T-cell (primary cell): ENCODE measurements at regions not wholly inside any gene's neighbourhood (a gene's known extent, or its start where the extent isn't known, plus 50 kb on each side); places are given as distances from the start of the nearest gene placed in this dataset.

Experiments used
- ATAC-seq, 4 experiments: fragments of 200-7000 bp in 3 of 4; fragments of 150-1000 bp in 1 of 4; cut with Tn5 transposase; replicated peaks in 1 of 4; 1 replicate in 3 of 4; 2 replicates in 1 of 4; pipeline ENCODE4 v1.10.0; 2021; ENCODE audit warnings: moderate library complexity in 3 of 4, mild to moderate bottlenecking in 2 of 4, moderate number of reproducible peaks in 1 of 4
- CTCF ChIA-PET, 2 donors: fragments of 300-600 bp; sonication (Branson Sonifier 250); formaldehyde crosslinking; loops; one replicate each; lab custom pipeline; 2022; ENCODE audit warnings: antibody characterized with exemption in 2 of 2; lab: Charles Lee
- POLR2A ChIA-PET, 2 donors: fragments of 300-600 bp; sonication (Branson Sonifier 250); formaldehyde crosslinking; loops; one replicate each; lab custom pipeline; 2022; ENCODE audit warnings: antibody characterized with exemption in 2 of 2; lab: Charles Lee
- DNase-seq, 35 experiments: peaks; one replicate each; pipeline versions ENCODE4 v3.0.0 to v3.0.0-alpha.2; 2013 to 2023
- H3K27ac ChIP-seq: one replicate; pipeline ENCODE4 v1.5.1; 2013; ENCODE audit warnings: low read length
- H3K27me3 ChIP-seq, 2 experiments: replicated peaks in 1 of 2; 1 replicate in 1 of 2; 2 replicates in 1 of 2; pipeline versions ENCODE4 v1.6.1 to v1.7.0; 2013; ENCODE audit warnings: low read length in 1 of 2, mixed read lengths in 1 of 2; ENCODE audit not compliant: control insufficient read depth in 2 of 2, insufficient read depth in 2 of 2; ENCODE audit errors: extremely low read depth in 1 of 2
- H3K36me3 ChIP-seq, 2 donors: 1 replicate in 1 of 2; 2 replicates in 1 of 2; pipeline versions ENCODE4 v1.6.1 to v1.7.0; 2013; ENCODE audit warnings: low read length in 1 of 2; ENCODE audit not compliant: control insufficient read depth in 2 of 2, insufficient read depth in 1 of 2; ENCODE audit errors: extremely low read depth in 1 of 2
- H3K4me1 ChIP-seq, 2 experiments: 1 replicate in 1 of 2; 2 replicates in 1 of 2; pipeline versions ENCODE4 v1.6.1 to v1.7.0; 2013; ENCODE audit warnings: low read length in 2 of 2, mixed read lengths in 1 of 2; ENCODE audit not compliant: insufficient read depth in 2 of 2, control insufficient read depth in 1 of 2; ENCODE audit errors: extremely low read depth in 1 of 2
- H3K4me3 ChIP-seq, 2 donors: 1 replicate in 1 of 2; 2 replicates in 1 of 2; pipeline versions ENCODE4 v1.5.1 to v1.7.0; 2013; ENCODE audit warnings: mild to moderate bottlenecking in 2 of 2, low read length in 1 of 2, moderate library complexity in 1 of 2; ENCODE audit not compliant: control insufficient read depth in 1 of 2; ENCODE audit errors: extremely low read depth in 1 of 2
- H3K9me3 ChIP-seq: 2 replicates; pipeline ENCODE4 v1.7.0; 2013
- H3K27ac Mint-ChIP-seq, 2 donors: one replicate each; pipeline ENCODE4 v1.8.0; 2020 to 2021; ENCODE audit warnings: mild to moderate bottlenecking in 2 of 2, mixed read lengths in 2 of 2
- H3K27me3 Mint-ChIP-seq, 2 donors: one replicate each; pipeline ENCODE4 v1.8.0; 2021 to 2022; ENCODE audit warnings: mixed read lengths in 2 of 2
- H3K36me3 Mint-ChIP-seq: one replicate; pipeline ENCODE4 v1.8.0; 2021; ENCODE audit warnings: mixed read lengths
- H3K4me1 Mint-ChIP-seq, 3 donors: one replicate each; pipeline ENCODE4 v1.8.0; 2020 to 2022; ENCODE audit warnings: mixed read lengths in 3 of 3, mild to moderate bottlenecking in 1 of 3
- H3K4me3 Mint-ChIP-seq, 3 donors: one replicate each; pipeline ENCODE4 v1.8.0; 2020 to 2022; ENCODE audit warnings: mild to moderate bottlenecking in 3 of 3, mixed read lengths in 3 of 3, moderate library complexity in 3 of 3
- H3K9me3 Mint-ChIP-seq, 3 donors: one replicate each; pipeline ENCODE4 v1.8.0; 2020 to 2022; ENCODE audit warnings: mixed read lengths in 3 of 3
- WGBS: methylation state at CpG from one replicate; pipeline ENCODE4 v1.1.5; 2013; ENCODE audit warnings: missing lambda C conversion rate; ENCODE audit not compliant: insufficient coverage; 5-methylcytosine and 5-hydroxymethylcytosine counted together

GRCh38 chr3:24773798-24774197 is 279.1 kb upstream of the THRB start:
- no peak for ATAC-seq
- no peaks in the 10 kb centered on the region for H3K27me3 Mint-ChIP-seq
- Histone ChIP-seq H3K36me3 (no peaks in the 10 kb centered on the region), H3K4me3 (no peak overlapping the region), H3K9me3 (no peaks in the 10 kb centered on the region), H3K27ac (no peak overlapping the region), H3K4me1 (no peaks in the 10 kb centered on the region), H3K27me3 (no peaks in the 10 kb centered on the region)
- DNase-seq = no peak
- ChIA-PET POLR2A (no interaction called here), CTCF (no interaction called here)
- H3K9me3 Mint-ChIP-seq = peaks cover 0 to 12% (median 4%) of the 10 kb centered on the region in 3 donors
- 20% methylated on average over 1 of the region's 4 CpGs for WGBS
- H3K27ac Mint-ChIP-seq = no peak overlapping the region
- no peaks in the 10 kb centered on the region for H3K4me1 Mint-ChIP-seq
- no peak overlapping the region for H3K4me3 Mint-ChIP-seq
- H3K36me3 Mint-ChIP-seq = no peaks in the 10 kb centered on the region

- Mint-ChIP-seq H3K27ac (no peak overlapping the region), H3K27me3 (no peaks in the 10 kb centered on the region), H3K4me3 (no peak overlapping the region), H3K9me3 (peaks cover 4 to 23% (median 22%) of the 10 kb centered on the region in 3 donors), H3K4me1 (no peaks in the 10 kb centered on the region), H3K36me3 (no peaks in the 10 kb centered on the region)
- no peak overlapping the region for H3K27ac ChIP-seq
- no peaks in the 10 kb centered on the region for H3K9me3 ChIP-seq
- no peaks in the 10 kb centered on the region for H3K36me3 ChIP-seq
- DNase-seq (no peak), ATAC-seq (no peak)
- no peak overlapping the region for H3K4me3 ChIP-seq
- CTCF ChIA-PET = no interaction called here
- H3K4me1 ChIP-seq = no peaks in the 10 kb centered on the region
- POLR2A ChIA-PET = no interaction called here
- H3K27me3 ChIP-seq = no peaks in the 10 kb centered on the region
- WGBS = no CpG with 5 or more reads among the region's 2 CpGs
Observed at GRCh38 chr3:24780991-24781390, 286.3 kb upstream of the THRB start.

GRCh38 chr3:24781454-24781853 is 286.8 kb upstream of the THRB start:
- no peak overlapping the region for H3K4me3 ChIP-seq
- WGBS = no CpG with 5 or more reads among the region's 3 CpGs
- Mint-ChIP-seq H3K9me3 (peaks cover 4 to 24% (median 23%) of the 10 kb centered on the region in 3 donors), H3K36me3 (no peaks in the 10 kb centered on the region), H3K4me3 (no peak overlapping the region), H3K4me1 (no peaks in the 10 kb centered on the region), H3K27me3 (no peaks in the 10 kb centered on the region), H3K27ac (no peak overlapping the region)
- POLR2A ChIA-PET = no interaction called here
- no peak overlapping the region for H3K27ac ChIP-seq
- CTCF ChIA-PET = no interaction called here
- H3K9me3 ChIP-seq = no peaks in the 10 kb centered on the region
- ATAC-seq (no peak), DNase-seq (no peak)
- no peaks in the 10 kb centered on the region for H3K36me3 ChIP-seq
- H3K4me1 ChIP-seq = no peaks in the 10 kb centered on the region
- no peaks in the 10 kb centered on the region for H3K27me3 ChIP-seq

GRCh38 chr3:24793896-24794295 is 299.2 kb upstream of the THRB start:
- Histone ChIP-seq H3K27ac (no peak overlapping the region), H3K4me3 (no peak overlapping the region), H3K4me1 (no peaks in the 10 kb centered on the region), H3K36me3 (no peaks in the 10 kb centered on the region), H3K27me3 (no peaks in the 10 kb centered on the region), H3K9me3 (no peaks in the 10 kb centered on the region)
- no peak overlapping the region for H3K27ac Mint-ChIP-seq
- no peaks in the 10 kb centered on the region for H3K4me1 Mint-ChIP-seq
- H3K9me3 Mint-ChIP-seq = peaks cover 2 to 11% (median 8%) of the 10 kb centered on the region in 3 donors
- ATAC-seq (no peak), DNase-seq (no peak)
- H3K4me3 Mint-ChIP-seq = no peak overlapping the region
- H3K27me3 Mint-ChIP-seq = no peaks in the 10 kb centered on the region
- H3K36me3 Mint-ChIP-seq = no peaks in the 10 kb centered on the region
- ChIA-PET POLR2A (no interaction called here), CTCF (no interaction called here)
- WGBS = 33% methylated on average over 2 of the region's 5 CpGs

GRCh38 chr3:24802614-24803013 is 308.0 kb upstream of the THRB start:
- no peak overlapping the region for H3K27ac Mint-ChIP-seq

GRCh38 chr3:24804095-24804494 is 309.4 kb upstream of the THRB start:
- Mint-ChIP-seq H3K27ac (no peak overlapping the region), H3K4me3 (no peak overlapping the region), H3K27me3 (no peaks in the 10 kb centered on the region), H3K9me3 (peaks cover 2 to 7% (median 3%) of the 10 kb centered on the region in 3 donors), H3K36me3 (no peaks in the 10 kb centered on the region), H3K4me1 (no peaks in the 10 kb centered on the region)
- 88% methylated on average over 1 of the region's 1 CpG for WGBS
- ChIA-PET POLR2A (no interaction called here), CTCF (no interaction called here)
- Histone ChIP-seq H3K9me3 (no peaks in the 10 kb centered on the region), H3K4me3 (no peak overlapping the region), H3K27me3 (no peaks in the 10 kb centered on the region), H3K27ac (no peak overlapping the region), H3K4me1 (no peaks in the 10 kb centered on the region), H3K36me3 (no peaks in the 10 kb centered on the region)
- DNase-seq (no peak), ATAC-seq (no peak)

More at GRCh38 chr3:24802614-24803013, 308.0 kb upstream of the THRB start:
- Histone ChIP-seq H3K4me1 (no peaks in the 10 kb centered on the region), H3K9me3 (no peaks in the 10 kb centered on the region), H3K27ac (no peak overlapping the region), H3K36me3 (no peaks in the 10 kb centered on the region), H3K4me3 (no peak overlapping the region), H3K27me3 (no peaks in the 10 kb centered on the region)
- WGBS = no CpG with 5 or more reads among the region's 2 CpGs
- CTCF ChIA-PET = no interaction called here
- H3K27me3 Mint-ChIP-seq = no peaks in the 10 kb centered on the region
- H3K4me1 Mint-ChIP-seq = no peaks in the 10 kb centered on the region
- ATAC-seq (no peak), DNase-seq (no peak)
- H3K9me3 Mint-ChIP-seq = peaks cover 2 to 4% (median 3%) of the 10 kb centered on the region in 3 donors
- POLR2A ChIA-PET = no interaction called here
- H3K4me3 Mint-ChIP-seq = no peak overlapping the region
- H3K36me3 Mint-ChIP-seq = no peaks in the 10 kb centered on the region

- ATAC-seq = no peak
- Mint-ChIP-seq H3K4me1 (no peaks in the 10 kb centered on the region), H3K36me3 (no peaks in the 10 kb centered on the region), H3K27me3 (no peaks in the 10 kb centered on the region), H3K9me3 (peaks cover 4 to 13% (median 12%) of the 10 kb centered on the region in 3 donors), H3K4me3 (no peak overlapping the region), H3K27ac (no peak overlapping the region)
- Histone ChIP-seq H3K4me1 (no peaks in the 10 kb centered on the region), H3K4me3 (no peak overlapping the region), H3K27me3 (no peaks in the 10 kb centered on the region), H3K36me3 (no peaks in the 10 kb centered on the region), H3K27ac (no peak overlapping the region), H3K9me3 (no peaks in the 10 kb centered on the region)
- ChIA-PET CTCF (no interaction called here), POLR2A (no interaction called here)
- WGBS = 71% methylated on average over 2 of the region's 5 CpGs
- DNase-seq = no peak
Observed at GRCh38 chr3:24810881-24811280, 316.2 kb upstream of the THRB start.
